ENCODE measurements at regions not wholly inside any gene's neighbourhood (a gene's known extent, or its start where the extent isn't known, plus 50 kb on each side); places are given as distances from the start of the nearest gene placed in this dataset.

DNA sequence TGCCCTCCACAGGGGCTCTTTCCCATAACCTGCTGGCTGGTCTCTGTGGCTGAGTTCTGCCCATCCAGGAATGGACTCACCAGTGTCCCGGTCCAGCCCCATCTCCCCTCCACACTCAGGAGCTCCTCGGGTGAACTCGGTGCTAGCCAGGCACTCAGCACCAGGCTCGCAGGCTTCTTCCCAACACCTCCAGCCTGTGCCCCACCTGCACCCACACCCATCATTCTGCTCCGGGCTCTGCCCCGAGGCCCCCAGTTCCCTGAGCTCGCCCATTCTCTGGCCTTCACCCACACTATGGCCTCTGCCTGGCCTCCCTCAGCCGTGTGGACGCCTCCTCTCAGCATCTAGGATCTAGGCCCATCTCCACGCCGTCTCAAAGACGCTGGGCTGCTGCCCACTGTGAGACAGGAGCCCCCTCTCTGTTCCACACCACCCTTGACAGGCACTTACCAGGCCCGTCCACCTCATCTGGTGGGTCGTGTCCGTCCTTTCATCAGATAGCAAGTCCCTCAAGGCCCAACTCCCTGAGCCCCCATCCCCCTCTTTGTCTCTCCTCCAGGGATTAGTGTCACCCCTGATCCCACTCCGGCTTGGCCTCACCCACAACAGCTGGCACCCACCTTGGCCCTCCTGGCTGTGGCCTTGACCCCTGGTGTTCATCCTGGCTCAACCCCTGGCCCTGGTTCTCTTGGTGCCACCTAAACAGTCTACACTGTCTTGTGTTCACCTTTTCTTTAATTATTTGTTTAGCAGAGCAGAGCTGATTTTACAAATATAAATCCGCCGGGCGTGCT is 76.0 kb upstream of the FAM20C start:
- DNase-seq (ENCODE audit: insufficient read length, low spot score) (no peak), FAIRE-seq (no peak)
- TF ChIP-seq, protein P1, sequence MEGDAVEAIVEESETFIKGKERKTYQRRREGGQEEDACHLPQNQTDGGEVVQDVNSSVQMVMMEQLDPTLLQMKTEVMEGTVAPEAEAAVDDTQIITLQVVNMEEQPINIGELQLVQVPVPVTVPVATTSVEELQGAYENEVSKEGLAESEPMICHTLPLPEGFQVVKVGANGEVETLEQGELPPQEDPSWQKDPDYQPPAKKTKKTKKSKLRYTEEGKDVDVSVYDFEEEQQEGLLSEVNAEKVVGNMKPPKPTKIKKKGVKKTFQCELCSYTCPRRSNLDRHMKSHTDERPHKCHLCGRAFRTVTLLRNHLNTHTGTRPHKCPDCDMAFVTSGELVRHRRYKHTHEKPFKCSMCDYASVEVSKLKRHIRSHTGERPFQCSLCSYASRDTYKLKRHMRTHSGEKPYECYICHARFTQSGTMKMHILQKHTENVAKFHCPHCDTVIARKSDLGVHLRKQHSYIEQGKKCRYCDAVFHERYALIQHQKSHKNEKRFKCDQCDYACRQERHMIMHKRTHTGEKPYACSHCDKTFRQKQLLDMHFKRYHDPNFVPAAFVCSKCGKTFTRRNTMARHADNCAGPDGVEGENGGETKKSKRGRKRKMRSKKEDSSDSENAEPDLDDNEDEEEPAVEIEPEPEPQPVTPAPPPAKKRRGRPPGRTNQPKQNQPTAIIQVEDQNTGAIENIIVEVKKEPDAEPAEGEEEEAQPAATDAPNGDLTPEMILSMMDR (IDR thresholded peaks at IDR 0.05; ENCODE audit: insufficient read depth, missing control alignments), result no peak

DNA sequence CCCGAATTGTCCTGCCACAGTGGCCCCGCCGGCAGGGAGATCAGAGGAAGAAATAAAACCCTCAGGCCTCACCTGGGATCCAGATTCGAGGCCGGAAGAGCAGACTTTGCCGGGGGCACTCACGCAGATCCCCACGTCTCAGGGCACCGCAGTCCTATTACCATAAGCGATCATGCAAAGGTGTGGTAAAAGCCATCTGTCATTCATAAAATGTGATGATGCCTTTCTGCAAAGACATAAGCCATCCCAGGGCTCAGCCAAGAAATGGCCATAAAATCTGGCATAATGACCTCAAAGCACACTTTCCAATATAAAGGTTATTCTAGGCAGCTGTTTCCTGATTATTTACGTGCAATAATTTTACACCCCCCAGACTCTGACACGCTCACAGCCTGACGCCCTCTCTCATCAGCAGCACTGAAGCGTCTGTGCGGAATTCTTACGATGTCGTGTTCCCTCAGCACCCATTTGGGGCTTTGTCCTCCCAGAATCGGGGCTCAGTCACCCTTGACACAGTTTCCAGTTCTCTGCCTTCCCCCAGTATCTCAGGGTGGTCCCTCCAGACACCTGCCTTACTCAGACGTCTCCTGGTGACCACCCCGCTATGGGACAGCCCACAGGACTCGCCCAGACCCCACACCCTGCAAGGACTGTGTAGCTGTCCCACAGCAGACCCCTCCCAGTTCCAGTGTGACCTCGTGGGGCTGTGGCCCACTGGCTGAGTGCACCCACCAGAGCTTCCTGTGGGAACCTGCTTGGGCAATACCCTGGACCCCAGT is 74.3 kb upstream of the FAM20C start:
- FAIRE-seq (no peak), DNase-seq (ENCODE audit: insufficient read length, low spot score) (no peak)
- TF ChIP-seq, protein P1 (IDR thresholded peaks at IDR 0.05; ENCODE audit: insufficient read depth, missing control alignments), result no peak

DNA sequence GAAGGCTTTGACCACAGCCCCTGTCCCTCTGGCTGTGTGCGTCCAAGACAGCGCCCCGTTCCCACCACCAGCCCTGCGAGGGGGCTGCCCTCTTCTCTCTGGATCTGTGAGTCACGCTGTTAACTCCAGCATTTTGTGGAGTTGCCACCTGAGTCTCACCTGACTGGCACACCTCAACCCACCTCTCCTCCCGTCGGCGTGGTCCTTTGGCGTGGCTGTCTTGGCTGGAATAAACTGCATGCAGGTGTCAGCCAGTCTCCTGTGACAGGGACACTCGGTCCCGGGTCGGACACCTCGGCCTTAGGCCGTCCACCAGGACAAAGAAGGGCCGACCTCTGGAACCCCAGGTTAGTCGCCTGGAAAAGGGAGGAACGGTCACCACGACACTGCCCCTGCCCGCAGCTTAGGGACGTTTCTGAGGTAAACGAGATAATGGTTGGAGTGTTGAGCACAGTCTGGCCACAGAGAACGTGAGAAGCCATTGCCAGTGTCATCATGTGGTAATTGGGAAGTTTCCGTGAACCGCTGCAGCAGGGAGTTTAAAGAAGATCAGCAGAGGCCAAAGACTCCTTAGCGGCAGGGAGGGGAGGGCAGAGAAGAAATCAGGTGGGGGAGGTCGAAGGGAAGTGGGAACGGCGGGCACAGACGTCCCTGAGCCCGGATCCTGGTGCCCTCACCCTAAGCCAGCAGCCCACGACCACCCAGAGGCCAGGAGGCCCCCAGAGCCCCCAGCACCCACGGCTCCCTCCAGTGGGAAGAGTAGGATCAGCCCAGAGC is 73.6 kb upstream of the FAM20C start:
- DNase-seq (ENCODE audit: insufficient read length, low spot score), result no peak
- TF ChIP-seq, protein P1 (IDR thresholded peaks at IDR 0.05; ENCODE audit: insufficient read depth, missing control alignments), result no peak
- no peak for FAIRE-seq

DNA sequence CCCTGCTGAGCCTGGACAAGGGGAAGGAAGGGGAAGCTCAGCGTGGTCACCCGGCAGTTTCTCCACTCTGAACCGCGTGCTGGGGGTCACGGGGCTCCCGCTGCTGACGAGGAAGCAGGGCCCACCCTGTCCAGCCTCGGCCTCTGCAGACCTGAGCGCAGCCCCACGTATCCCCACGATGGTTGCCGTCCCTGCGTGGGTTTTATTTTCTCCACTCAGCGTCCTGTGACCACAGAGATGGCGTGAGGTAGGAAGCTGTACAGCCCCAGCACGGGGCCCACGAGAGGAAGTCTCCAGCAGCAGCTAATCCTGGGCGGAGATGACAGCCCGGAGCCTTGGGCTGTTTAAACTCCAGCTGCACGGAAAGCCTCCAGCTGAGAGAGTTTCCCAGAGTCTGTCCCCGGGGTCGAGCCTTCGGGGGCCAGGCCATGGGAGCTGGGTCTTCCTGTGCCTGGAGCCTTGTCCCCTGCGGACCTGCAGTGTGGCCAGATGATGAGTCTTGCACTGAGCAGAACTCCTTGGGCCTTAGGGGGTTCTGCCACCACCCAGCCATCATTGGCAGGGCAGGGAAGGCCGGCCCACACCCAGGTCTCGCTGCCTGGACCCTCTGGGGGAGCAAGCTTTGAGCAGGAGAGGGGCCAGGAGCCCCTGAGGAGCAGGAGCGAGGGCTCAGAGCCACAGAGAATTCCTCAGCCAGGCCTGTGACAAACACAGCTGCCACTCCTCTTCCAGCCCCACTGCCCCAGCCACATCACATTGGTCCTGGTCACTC is 72.8 kb upstream of the FAM20C start:
- DNase-seq (ENCODE audit: insufficient read length, low spot score) (no peak), FAIRE-seq (no peak)
- TF ChIP-seq, protein P1 (IDR thresholded peaks at IDR 0.05; ENCODE audit: insufficient read depth, missing control alignments), result no peak

DNA sequence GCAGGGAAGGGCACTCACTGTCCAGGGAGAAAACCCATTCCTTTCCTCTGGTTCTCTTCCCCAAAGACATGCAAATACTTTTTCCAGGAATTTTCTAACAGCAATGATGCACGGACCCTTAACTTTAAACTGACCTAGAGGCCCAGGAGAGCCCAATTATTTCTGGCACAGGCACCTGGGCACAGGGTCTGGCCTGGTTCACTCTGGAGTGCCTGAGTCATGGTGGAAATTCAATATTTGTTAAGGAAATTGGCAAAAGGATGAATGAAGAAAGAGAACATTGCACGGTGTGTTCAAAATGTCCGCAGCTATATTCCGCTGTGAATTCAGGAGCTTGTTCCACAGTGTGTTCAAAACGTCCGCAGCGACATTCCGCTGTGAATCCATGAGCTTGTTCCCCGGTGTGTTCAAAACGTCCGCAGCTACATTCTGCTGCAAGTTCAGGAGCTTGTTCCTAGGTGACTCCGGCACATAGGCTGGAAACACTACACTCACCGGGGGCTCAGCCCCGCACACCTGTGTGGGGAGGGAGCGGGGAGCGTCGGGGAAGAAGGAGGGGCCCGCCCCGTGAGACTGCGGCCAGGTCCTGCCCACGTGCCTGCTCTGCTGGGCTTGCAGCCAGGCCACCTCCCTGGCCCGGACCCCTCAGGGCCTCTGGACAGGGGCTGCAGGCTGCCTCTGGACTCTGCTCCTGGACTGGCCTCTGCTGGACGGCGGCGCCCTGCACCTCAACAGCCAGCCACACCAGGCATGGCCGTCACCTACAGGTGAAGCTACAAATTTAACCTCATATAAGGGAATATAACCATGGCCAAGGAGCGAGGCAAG is 72.0 kb upstream of the FAM20C start:
- DNase-seq (ENCODE audit: insufficient read length, low spot score), result no peak
- TF ChIP-seq, protein P1 (IDR thresholded peaks at IDR 0.05; ENCODE audit: insufficient read depth, missing control alignments), result no peak
- no peak for FAIRE-seq
